Stimulated activated naive B cell treated with anti-CD40 and anti-IgM and Interleukin-4, amounts not matched to agents 10 μg/mL and 1 μg/mL and 100 μg/mL, for 72 hours (primary cell): ENCODE measurements at regions not wholly inside any gene's neighbourhood (a gene's known extent, or its start where the extent isn't known, plus 50 kb on each side); places are given as distances from the start of the nearest gene placed in this dataset.

Source experiments
- ATAC-seq, 2 donors: fragments of 150-1000 bp; cut with Tn5 transposase; replicated peaks; 2 replicates each; pipeline ENCODE4 v1.10.0; 2021; ENCODE audit warnings: moderate library complexity in 1 of 2
- DNase-seq: peaks from one replicate; pipeline ENCODE4 v3.0.0; 2021
- H3K27ac Mint-ChIP-seq: one replicate; pipeline ENCODE4 v1.8.0; 2022; ENCODE audit warnings: mild to moderate bottlenecking, mixed read lengths
- H3K27me3 Mint-ChIP-seq, 2 donors: one replicate each; pipeline ENCODE4 v1.8.0; 2022; ENCODE audit warnings: mixed read lengths in 2 of 2
- H3K36me3 Mint-ChIP-seq, 2 donors: one replicate each; pipeline ENCODE4 v1.8.0; 2022; ENCODE audit warnings: mixed read lengths in 2 of 2, mild to moderate bottlenecking in 1 of 2
- H3K4me1 Mint-ChIP-seq, 2 donors: one replicate each; pipeline ENCODE4 v1.8.0; 2022; ENCODE audit warnings: mixed read lengths in 2 of 2, mild to moderate bottlenecking in 1 of 2
- H3K4me3 Mint-ChIP-seq, 2 donors: one replicate each; pipeline ENCODE4 v1.8.0; 2022; ENCODE audit warnings: mild to moderate bottlenecking in 2 of 2, mixed read lengths in 2 of 2, moderate library complexity in 1 of 2
- H3K9me3 Mint-ChIP-seq, 2 donors: one replicate each; pipeline ENCODE4 v1.8.0; 2022; ENCODE audit warnings: mixed read lengths in 2 of 2, mild to moderate bottlenecking in 1 of 2

DNA sequence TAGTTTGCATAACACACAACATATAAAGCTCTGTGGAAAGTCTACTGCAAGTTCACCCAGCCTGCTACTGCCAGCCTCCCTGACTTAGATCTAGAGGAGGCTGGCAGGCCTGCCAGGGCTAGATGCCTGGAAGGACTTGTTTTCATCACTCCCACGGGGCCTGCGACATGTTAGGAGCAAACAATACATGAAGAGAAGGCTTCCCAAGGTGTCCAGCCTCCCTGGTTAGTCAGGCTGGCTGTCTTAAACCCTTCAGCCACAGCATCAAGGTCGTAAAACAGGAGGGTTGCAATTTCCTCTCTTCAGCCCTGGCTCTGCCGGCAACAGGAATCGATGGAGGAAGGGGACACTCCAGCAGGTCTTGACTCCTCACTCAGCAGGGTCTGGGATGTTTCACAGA, 104.5 kb downstream of the NGF start:
- Mint-ChIP-seq H3K27ac (no peak overlapping the region), H3K36me3 (no peaks in the 10 kb centered on the region), H3K4me1 (no peaks in the 10 kb centered on the region), H3K27me3 (no peaks in the 10 kb centered on the region), H3K9me3 (peaks cover 0 to 3% of the 10 kb centered on the region in 2 donors), H3K4me3 (no peak overlapping the region)
- no peak for DNase-seq
- ATAC-seq: no peak

DNA sequence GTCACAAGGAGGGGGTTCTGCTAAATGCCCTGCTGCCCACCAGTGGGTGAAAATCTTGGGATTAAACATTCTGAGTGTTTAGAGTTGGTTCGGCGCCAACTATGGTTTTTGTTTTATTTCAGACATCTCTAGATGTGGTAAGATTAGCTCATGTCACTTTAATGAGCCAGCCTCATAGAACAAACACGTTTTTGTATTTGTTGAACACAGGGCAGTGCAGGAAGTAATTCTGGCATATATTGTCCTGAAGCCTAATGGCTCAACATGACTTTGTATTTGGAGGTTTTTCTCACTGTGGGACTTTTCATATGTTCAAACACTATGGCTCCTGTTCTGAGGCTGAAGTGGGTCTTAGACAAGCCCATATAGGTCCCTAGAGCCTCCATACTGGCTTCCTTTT, 107.8 kb downstream of the NGF start:
- Mint-ChIP-seq H3K4me1 (no peaks in the 10 kb centered on the region), H3K27me3 (no peaks in the 10 kb centered on the region), H3K9me3 (no peaks in the 10 kb centered on the region), H3K27ac (no peak overlapping the region), H3K36me3 (no peaks in the 10 kb centered on the region), H3K4me3 (no peak overlapping the region)
- ATAC-seq (no peak), DNase-seq (no peak)

DNA sequence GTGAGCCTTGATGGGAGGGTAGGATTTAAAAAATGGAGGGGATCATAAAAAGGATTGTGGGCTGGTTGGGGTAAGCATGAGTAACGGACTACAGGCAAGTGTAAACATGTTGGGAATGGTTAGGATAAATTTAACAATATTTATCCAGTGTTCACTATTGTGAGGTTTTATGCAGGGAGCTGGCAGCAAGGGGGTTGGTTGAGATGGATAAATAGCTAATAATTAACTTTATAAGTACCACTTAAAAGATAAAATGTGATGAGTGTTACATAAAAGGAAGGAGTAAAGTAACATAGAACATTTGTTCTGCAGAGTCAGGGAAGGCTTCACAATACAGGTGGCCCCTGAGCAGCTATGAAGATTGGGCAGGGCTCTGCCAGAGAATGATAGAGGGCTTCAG, 109.0 kb downstream of the NGF start:
- no peaks in the 10 kb centered on the region for H3K4me1 Mint-ChIP-seq
- no peak overlapping the region for H3K4me3 Mint-ChIP-seq
- no peaks in the 10 kb centered on the region for H3K27me3 Mint-ChIP-seq
- DNase-seq: no peak
- H3K36me3 Mint-ChIP-seq: no peaks in the 10 kb centered on the region
- ATAC-seq: no peak
- H3K27ac Mint-ChIP-seq: no peak overlapping the region
- H3K9me3 Mint-ChIP-seq: no peaks in the 10 kb centered on the region

DNA sequence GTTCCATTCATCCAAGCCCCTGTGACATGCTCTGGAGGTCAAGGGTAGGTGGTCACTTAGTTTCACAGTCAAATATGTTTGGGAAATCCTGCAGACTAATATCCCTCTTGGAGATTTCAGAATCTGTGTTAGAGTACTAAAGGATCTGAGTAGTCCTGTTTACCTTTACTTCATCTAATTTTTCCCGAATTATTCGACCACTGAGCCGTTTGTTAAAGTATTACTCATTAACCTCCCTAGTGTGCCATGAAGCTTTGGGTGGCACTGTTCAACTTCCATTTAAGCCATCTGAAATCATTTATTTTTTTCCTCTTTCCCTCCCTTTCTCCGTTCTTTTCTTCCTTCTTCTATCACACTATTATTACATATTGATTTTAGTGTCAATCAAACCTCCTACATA, 109.9 kb downstream of the NGF start:
- DNase-seq (no peak), ATAC-seq (no peak)
- H3K4me1 Mint-ChIP-seq: no peaks in the 10 kb centered on the region
- H3K36me3 Mint-ChIP-seq: no peaks in the 10 kb centered on the region
- H3K9me3 Mint-ChIP-seq: no peaks in the 10 kb centered on the region
- no peaks in the 10 kb centered on the region for H3K27me3 Mint-ChIP-seq
- H3K4me3 Mint-ChIP-seq: no peak overlapping the region
- H3K27ac Mint-ChIP-seq: no peak overlapping the region

DNA sequence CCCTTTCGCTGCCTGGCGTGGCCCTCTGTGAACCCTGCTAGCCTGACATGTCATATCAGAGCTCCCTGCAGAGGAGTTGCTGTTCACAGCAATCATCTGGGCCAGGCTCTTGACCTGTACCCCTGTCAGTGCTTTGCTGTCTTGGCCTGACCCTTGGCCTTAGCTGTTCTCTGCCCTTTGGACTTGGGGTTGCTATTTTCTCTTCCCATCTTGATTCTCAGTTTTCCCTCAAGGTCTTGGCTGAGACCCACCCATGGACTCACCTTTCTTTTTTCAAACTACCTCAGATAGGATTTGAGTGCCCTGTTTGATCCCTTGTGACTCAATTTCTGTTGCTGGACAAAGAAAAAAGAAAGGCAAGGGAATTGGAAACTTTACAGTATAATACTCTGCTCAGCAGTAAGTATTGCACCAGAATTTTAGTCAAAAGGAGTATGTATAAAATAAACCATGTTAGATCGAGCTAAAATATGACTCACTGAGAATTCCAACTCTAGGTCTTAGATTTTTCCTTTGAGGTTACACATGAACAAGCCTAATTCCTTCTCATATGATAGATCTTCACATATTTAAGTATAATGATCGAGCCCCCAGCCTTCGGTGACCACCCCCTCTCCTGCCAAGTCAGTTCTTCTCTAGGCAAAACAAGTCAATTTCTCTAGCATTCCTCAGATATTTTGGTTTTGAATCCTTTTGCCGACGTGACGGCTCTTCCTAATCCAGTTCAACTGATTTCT, 110.5 kb downstream of the NGF start:
- no peaks in the 10 kb centered on the region for H3K27me3 Mint-ChIP-seq

DNA sequence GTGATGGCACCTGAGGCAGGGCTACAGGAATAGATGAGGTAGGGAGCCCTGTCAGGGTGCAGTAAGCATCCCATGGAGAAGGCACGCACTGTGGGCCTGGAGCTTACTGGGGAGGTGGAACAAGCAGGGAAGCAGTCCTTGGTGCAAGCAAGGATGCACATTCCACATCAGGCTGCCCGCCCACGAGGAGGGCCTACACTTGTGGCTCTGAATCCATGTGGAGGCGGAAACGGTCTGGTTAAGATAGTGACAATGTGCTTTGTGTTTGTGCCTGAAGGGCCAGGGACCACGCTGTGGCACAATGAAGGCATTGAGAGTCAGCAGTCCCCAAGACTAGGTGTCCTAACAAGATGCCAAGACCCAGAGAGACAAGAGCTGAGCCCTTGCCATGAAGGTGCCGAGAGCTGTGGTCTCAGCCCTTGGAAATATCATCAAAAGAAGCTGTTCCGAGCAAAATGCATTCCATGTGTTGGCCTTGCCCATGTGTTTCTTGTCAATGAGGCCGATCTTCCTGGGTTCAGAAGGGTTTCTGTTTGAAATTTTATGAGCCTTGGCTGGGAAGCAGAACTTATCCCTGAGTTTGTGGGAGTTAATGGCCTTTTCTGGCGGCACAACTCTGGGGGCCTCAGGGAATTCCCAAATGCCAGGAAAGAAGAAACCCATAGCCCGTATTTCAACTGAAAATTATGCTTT, 111.9 kb downstream of the NGF start:
- H3K27ac Mint-ChIP-seq: no peak overlapping the region
- ATAC-seq (no peak), DNase-seq (no peak)
- H3K4me3 Mint-ChIP-seq: no peak overlapping the region
- no peaks in the 10 kb centered on the region for H3K36me3 Mint-ChIP-seq
- no peaks in the 10 kb centered on the region for H3K4me1 Mint-ChIP-seq
- H3K9me3 Mint-ChIP-seq: no peaks in the 10 kb centered on the region
- H3K27me3 Mint-ChIP-seq: no peaks in the 10 kb centered on the region

More for the DNA sequence above, 110.5 kb downstream of the NGF start:
- DNase-seq: no peak
- no peaks in the 10 kb centered on the region for H3K36me3 Mint-ChIP-seq
- H3K27ac Mint-ChIP-seq: no peak overlapping the region
- ATAC-seq: no peak
- H3K4me1 Mint-ChIP-seq: no peaks in the 10 kb centered on the region
- H3K4me3 Mint-ChIP-seq: no peak overlapping the region
- no peaks in the 10 kb centered on the region for H3K9me3 Mint-ChIP-seq

DNA sequence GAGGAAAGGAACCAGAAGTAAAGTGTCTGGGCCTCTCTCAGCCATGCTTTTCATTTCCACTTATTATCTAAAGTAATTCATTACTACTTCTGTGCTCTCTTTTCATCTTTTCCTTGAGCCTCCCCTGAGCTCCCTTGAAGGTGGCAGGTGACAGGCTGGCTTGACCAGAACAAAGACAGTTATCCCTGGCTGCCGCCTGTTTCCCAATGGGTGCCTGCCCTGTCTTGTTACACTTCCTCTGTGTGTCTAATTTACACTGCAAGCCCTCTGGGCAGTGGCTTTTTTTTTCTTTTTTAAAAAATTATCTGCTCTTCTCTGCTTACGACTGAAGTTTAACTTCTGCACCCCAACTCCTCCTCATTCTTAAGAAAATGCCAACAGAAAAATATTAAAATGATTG, 113.4 kb downstream of the NGF start:
- ATAC-seq (no peak), DNase-seq (no peak)
- no peaks in the 10 kb centered on the region for H3K9me3 Mint-ChIP-seq
- no peaks in the 10 kb centered on the region for H3K4me1 Mint-ChIP-seq
- H3K27me3 Mint-ChIP-seq: no peaks in the 10 kb centered on the region
- no peaks in the 10 kb centered on the region for H3K36me3 Mint-ChIP-seq
- H3K4me3 Mint-ChIP-seq: no peak overlapping the region
- H3K27ac Mint-ChIP-seq: no peak overlapping the region

DNA sequence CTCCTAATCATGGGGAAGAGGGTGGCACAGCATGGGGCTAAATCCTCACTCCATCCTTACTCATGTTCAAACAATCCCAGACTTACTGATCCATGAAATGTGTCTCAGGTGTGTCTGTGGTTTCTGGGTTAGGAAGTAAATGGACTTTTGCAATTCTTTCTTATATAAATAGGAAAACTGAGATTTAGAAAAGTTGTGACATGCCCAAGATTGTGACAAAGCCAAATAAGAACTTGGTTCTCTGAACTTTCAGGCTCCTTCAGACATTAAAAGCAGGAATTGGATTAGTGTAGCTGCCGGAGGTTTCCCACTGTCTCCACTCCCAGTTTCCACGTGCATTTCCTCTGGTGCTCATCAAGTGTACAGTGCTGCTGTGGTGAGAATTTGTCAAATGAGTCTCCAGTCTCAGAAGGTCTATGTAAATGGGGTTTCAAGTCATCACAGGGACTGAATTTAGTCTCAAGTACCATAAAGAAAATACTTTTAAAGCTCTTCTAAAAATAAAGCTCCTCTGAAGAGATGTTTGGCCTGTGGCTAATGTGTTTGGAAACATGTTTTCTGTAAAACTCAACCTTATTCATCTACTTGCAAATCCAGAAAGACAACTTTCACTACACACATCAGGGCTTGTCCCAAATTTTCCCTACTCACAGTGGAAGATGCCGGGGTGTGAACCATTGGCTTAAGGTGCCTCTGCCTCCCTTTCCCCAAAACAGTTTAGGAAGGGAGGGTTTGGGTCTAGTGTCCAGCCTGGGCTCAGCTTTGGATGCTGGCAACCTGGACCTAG, 115.2 kb downstream of the NGF start:
- Mint-ChIP-seq H3K27ac (no peak overlapping the region), H3K27me3 (no peaks in the 10 kb centered on the region), H3K9me3 (no peaks in the 10 kb centered on the region), H3K4me3 (no peak overlapping the region), H3K4me1 (no peaks in the 10 kb centered on the region), H3K36me3 (no peaks in the 10 kb centered on the region)
- ATAC-seq (no peak), DNase-seq (no peak)

DNA sequence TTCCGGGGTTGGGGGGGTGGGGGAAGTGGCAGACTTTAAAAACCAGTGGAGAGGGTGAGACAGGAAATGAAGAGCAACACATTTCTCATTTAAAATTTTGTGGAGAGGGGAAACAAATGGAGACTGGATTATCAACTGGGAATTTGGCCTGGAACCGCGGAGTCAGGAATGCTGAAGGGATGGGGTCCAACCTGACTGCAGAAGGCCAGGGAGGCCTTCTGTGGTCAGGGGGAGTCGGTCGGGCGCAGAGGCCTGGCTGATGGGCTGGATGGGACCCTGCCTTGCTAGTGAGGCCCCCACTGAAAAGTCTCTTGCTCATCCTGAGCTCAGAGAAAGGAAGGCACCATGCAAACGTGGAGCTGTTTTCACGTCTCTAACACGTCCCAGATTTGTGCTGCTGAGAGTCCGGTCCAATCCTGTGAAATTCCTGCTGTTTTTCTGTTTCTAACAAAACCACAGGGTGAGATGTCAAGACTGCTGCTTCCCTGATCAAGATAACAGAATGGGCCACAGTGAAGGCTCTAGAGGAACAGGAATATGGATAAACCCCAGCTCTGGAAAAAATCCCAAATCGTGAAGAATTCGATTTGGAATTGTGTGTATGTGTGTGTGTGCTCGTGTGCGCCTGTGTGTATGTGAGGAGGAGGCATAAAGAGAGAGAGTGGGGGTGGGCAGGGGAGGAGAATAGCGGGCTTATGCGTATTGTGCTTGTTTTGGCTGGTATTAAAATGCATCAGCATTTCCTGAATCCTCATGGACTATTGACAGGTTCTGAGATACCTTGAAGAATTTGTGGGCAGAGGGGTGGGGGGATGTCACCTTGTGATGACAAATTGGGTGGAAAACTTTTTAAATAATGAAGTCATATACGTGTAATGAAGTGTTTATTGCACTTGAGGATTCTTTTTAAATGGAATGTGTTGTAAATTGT, 117.4 kb downstream of the NGF start:
- no peaks in the 10 kb centered on the region for H3K9me3 Mint-ChIP-seq

DNA sequence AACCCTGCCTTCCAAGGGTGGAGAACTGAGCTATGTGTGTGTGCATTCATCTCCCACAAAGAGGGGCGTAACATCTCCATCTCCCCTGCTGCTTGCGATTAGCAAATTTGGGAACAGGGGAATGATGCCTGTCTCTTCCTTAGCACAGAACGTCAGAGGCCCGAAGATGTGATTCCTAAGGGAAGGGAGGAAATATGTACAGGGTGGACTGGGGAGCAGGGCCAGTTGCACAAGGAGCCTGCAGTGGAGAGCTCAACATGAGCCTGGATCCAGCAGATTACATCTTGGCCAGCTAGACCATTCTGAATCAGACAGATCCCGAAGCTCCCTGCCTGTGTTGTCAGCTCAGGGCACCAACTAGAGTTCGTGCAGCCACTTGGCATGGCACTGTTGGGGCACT, 118.1 kb downstream of the NGF start:
- Mint-ChIP-seq H3K27me3 (peaks cover 0 to 8% of the 10 kb centered on the region in 2 donors), H3K27ac (no peak overlapping the region), H3K9me3 (no peaks in the 10 kb centered on the region), H3K4me3 (no peak overlapping the region), H3K36me3 (no peaks in the 10 kb centered on the region), H3K4me1 (no peaks in the 10 kb centered on the region)
- DNase-seq: no peak
- no peak for ATAC-seq

More for the DNA sequence above, 117.4 kb downstream of the NGF start:
- H3K36me3 Mint-ChIP-seq: no peaks in the 10 kb centered on the region
- ATAC-seq (no peak), DNase-seq (no peak)
- no peaks in the 10 kb centered on the region for H3K4me1 Mint-ChIP-seq
- no peak overlapping the region for H3K4me3 Mint-ChIP-seq
- H3K27me3 Mint-ChIP-seq: peaks cover 0 to 8% of the 10 kb centered on the region in 2 donors
- H3K27ac Mint-ChIP-seq: no peak overlapping the region

DNA sequence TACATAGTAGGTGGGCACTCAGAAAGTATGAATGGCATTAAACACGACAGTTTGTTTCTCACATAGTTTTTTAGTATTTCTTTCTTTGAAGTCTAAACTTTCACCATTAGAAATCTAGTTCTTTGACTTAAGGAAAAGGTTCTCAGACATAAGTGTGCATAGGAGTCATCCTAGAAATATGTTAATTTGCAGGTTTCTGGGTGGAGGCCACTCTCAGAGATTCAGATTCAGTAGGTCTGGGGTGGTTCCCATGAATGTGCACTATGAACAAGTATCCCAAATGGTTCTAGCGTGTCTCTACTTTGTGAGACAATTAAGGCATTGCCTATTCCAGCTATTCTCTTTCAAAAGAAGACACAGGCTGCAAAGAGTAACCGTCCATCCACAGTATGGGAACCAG, 119.3 kb downstream of the NGF start:
- no peak overlapping the region for H3K4me3 Mint-ChIP-seq
- ATAC-seq (no peak), DNase-seq (no peak)
- H3K4me1 Mint-ChIP-seq: no peaks in the 10 kb centered on the region
- no peaks in the 10 kb centered on the region for H3K9me3 Mint-ChIP-seq
- H3K27ac Mint-ChIP-seq: no peak overlapping the region
- peaks cover 0 to 8% of the 10 kb centered on the region in 2 donors for H3K27me3 Mint-ChIP-seq
- no peaks in the 10 kb centered on the region for H3K36me3 Mint-ChIP-seq

DNA sequence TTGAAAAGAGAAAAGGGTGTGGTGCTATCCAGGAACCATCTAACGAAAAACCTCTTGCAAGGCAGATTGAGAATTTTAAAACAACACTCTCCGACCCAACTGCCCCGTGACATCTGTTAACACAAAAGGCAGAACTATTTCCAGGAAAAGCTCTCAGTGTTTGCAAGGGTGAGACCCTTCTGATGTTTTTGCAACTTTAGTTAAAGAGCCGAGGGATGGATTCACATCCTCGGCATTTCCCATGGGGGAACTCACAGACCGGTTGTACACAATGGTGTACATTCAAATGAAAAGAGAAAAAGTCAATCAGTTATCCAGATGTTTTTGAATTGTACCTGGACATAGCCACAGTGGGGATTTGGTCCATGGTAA, 120.0 kb downstream of the NGF start:
- Mint-ChIP-seq H3K27me3 (peaks cover 0 to 8% of the 10 kb centered on the region in 2 donors), H3K36me3 (no peaks in the 10 kb centered on the region), H3K4me1 (no peaks in the 10 kb centered on the region), H3K4me3 (no peak overlapping the region), H3K9me3 (no peaks in the 10 kb centered on the region), H3K27ac (no peak overlapping the region)
- no peak for DNase-seq
- ATAC-seq: no peak

DNA sequence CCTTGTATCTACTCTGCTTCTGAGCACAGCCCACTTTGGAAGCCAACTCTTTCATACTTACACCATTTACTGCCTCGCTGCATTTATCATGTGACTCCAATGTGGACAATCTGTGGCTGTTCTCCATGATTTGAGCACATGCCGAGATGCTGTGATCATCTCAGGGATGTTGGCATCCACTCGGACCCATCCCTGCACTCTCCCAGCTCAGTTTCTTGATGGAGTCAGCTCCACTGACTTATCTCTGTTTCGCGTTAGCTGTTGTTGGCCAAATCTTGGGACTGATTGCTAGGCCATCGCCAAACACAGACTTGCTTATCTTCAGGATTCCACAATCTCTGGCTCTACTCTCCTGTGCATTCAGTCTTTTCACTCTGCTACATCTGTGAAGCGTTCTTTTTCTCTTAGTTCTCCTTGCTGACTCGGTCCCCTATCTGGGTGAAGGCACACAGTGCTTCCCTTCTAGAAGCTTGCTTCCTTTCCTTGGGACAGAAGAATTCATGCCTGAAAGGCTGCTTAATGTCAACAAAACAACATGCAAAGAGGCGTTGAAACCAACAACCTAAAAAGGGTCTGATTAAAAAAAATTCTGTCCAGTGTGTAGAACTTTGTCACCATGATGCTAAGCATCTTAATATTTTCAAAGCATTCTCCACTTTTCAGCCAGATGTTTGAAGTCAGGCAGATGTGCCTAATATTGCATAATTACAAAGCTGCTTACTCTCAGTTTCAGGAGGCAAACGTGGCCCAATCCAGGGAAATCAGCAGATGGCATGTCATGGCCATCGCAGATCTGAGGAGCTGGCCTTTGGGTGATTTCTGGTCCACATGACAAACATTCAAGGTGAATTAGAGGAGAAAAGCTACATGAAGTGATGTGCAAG, 120.7 kb downstream of the NGF start:
- Mint-ChIP-seq H3K4me3 (no peak overlapping the region), H3K36me3 (no peaks in the 10 kb centered on the region), H3K4me1 (no peaks in the 10 kb centered on the region), H3K9me3 (no peaks in the 10 kb centered on the region), H3K27ac (no peak overlapping the region), H3K27me3 (peaks cover 0 to 8% of the 10 kb centered on the region in 2 donors)
- ATAC-seq (no peak), DNase-seq (no peak)
